Adipocyte (in vitro differentiated cells): ENCODE measurements at regions not wholly inside any gene's neighbourhood (a gene's known extent, or its start where the extent isn't known, plus 50 kb on each side); places are given as distances from the start of the nearest gene placed in this dataset.

ENCODE experiments used
- DNase-seq: peaks from one replicate; pipeline ENCODE4 v3.0.0-alpha.2; 2015; ENCODE audit warnings: low read depth
- H3K27me3 ChIP-seq: replicated peaks from 2 replicates; pipeline ENCODE4 v1.7.0; 2013; ENCODE audit warnings: mild to moderate bottlenecking, low read length, moderate library complexity; ENCODE audit not compliant: control insufficient read depth, insufficient read depth
- H3K36me3 ChIP-seq: 2 replicates; pipeline ENCODE4 v1.7.0; 2013; ENCODE audit warnings: low read length, mild to moderate bottlenecking, moderate library complexity; ENCODE audit not compliant: control insufficient read depth, insufficient read depth, severe bottlenecking
- H3K4me1 ChIP-seq: 2 replicates; pipeline ENCODE4 v1.7.0; 2013; ENCODE audit warnings: mild to moderate bottlenecking, low read length, moderate library complexity; ENCODE audit not compliant: control insufficient read depth, insufficient read depth
- H3K4me3 ChIP-seq: 2 replicates; pipeline ENCODE4 v1.7.0; 2013; ENCODE audit warnings: mild to moderate bottlenecking, low read length, moderate library complexity
- H3K9ac ChIP-seq: 2 replicates; pipeline ENCODE4 v1.7.0; 2013; ENCODE audit warnings: mild to moderate bottlenecking, low read length, moderate library complexity
- H3K9me3 ChIP-seq: 2 replicates; pipeline ENCODE4 v1.7.0; 2013; ENCODE audit warnings: mild to moderate bottlenecking, low read length, moderate library complexity; ENCODE audit not compliant: control insufficient read depth

DNA sequence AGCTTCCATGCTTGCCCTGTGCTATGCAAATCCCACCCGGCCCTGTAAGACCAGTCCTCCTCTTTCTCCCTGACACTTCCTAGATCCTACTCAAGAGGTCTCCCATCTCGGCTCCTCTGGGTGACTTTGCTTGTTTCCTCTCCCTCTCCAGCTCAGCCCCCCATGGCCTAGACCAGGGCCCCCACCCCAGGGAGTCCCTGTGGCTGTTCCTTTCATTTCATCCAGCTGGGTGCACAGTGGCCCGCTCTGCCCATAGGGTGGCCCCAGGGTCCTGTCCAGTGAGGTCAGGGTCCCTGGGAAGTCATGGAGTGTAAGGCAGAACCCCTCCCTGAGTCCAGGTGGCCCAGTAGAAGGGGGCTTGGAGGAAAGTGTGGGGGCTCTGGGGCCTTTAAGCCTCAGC is 52.3 kb upstream of the NKX1-1 start:
- Histone ChIP-seq H3K9me3 (peaks cover 12% of the 10 kb centered on the region), H3K4me1 (no peaks in the 10 kb centered on the region), H3K36me3 (no peaks in the 10 kb centered on the region), H3K9ac (no peak overlapping the region), H3K4me3 (no peak overlapping the region), H3K27me3 (peaks cover 58% of the 10 kb centered on the region)
- DNase-seq, result no peak
